SK-N-SH treated with all-trans-retinoic acid at 6 μM for 48 hours (cell line): ENCODE measurements at regions not wholly inside any gene's neighbourhood (a gene's known extent, or its start where the extent isn't known, plus 50 kb on each side); places are given as distances from the start of the nearest gene placed in this dataset.

ENCODE experiments used
- ESRRG ChIP-seq: fragments of 250-450 bp; sonication (Bioruptor Pico); IDR thresholded peaks from 2 replicates; pipeline ENCODE4 v1.6.1; 2021; ENCODE audit warnings: mild to moderate bottlenecking
- ISL1 ChIP-seq: fragments of 250-450 bp; sonication (Bioruptor Pico); IDR thresholded peaks from 2 replicates; pipeline ENCODE4 v2.1.2; 2022; ENCODE audit warnings: mild to moderate bottlenecking, moderate library complexity
- RARB ChIP-seq: fragments of 250-450 bp; sonication (Bioruptor Pico); IDR thresholded peaks from 2 replicates; pipeline ENCODE4 v1.8.0; 2021; ENCODE audit warnings: mild to moderate bottlenecking, moderate library complexity
- SNAI2 ChIP-seq: fragments of 250-450 bp; sonication (Bioruptor Pico); IDR thresholded peaks from 2 replicates; pipeline ENCODE4 v1.5.0; 2020; ENCODE audit warnings: mild to moderate bottlenecking, moderate library complexity
- TCF4 ChIP-seq: fragments of 250-450 bp; sonication (Bioruptor Pico); IDR thresholded peaks from 2 replicates; pipeline ENCODE4 v1.8.0; 2021; ENCODE audit warnings: mild to moderate bottlenecking, moderate library complexity, borderline replicate concordance
- ZFP30 ChIP-seq: fragments of 450-650 bp; formaldehyde crosslinking; IDR thresholded peaks from 2 replicates; pipeline ENCODE4 v1.5.0; 2022; ENCODE audit warnings: mild to moderate bottlenecking, moderate library complexity
- ZNF70 ChIP-seq: fragments of 450-650 bp; formaldehyde crosslinking; IDR thresholded peaks from 2 replicates; pipeline ENCODE4 v1.5.0; 2020; ENCODE audit warnings: mild to moderate bottlenecking, moderate library complexity
- TF ChIP-seq, protein P1 (sequence below): fragments of 250-450 bp; sonication (Bioruptor Pico); IDR thresholded peaks from 2 replicates; pipeline ENCODE4 v1.8.0; 2020; ENCODE audit warnings: mild to moderate bottlenecking, moderate library complexity, borderline replicate concordance
- TF ChIP-seq, protein P2 (sequence below): fragments of 250-450 bp; sonication (Bioruptor Pico); IDR thresholded peaks from 2 replicates; pipeline ENCODE4 v1.8.0; 2021; ENCODE audit warnings: low read depth, mild to moderate bottlenecking, moderate library complexity, borderline replicate concordance

DNA sequence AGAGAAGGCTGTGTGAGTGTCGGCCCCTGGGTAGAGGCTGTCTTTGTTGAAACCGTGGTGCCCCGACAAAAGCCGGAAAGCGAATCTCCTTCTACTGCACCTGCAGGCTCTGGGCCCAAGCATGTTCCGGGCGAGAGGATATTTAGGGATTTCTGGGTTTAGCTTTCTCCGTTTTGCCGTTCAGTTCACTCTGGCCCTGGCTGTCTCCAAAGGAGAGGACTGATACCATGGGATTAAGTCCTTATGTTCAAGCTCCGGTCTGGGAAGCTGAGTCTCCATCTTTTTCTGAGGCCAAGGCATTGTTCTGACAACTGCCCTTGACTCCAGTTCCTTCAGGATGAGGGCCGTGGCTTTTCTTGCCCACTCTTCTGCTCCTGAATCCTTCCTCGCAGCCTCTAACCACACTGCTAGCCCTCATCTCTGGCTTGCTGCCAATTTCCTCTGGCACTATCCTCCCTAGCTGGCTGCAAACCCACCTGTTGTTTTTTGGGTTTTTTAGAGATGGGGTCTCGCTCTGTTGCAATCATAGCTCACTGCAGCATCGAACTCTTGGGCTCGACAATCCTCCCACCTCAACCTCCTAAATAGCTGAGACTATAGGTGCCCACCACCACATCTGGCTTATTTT, 206.8 kb downstream of the SKIDA1 start:
- TF ChIP-seq, protein P1, sequence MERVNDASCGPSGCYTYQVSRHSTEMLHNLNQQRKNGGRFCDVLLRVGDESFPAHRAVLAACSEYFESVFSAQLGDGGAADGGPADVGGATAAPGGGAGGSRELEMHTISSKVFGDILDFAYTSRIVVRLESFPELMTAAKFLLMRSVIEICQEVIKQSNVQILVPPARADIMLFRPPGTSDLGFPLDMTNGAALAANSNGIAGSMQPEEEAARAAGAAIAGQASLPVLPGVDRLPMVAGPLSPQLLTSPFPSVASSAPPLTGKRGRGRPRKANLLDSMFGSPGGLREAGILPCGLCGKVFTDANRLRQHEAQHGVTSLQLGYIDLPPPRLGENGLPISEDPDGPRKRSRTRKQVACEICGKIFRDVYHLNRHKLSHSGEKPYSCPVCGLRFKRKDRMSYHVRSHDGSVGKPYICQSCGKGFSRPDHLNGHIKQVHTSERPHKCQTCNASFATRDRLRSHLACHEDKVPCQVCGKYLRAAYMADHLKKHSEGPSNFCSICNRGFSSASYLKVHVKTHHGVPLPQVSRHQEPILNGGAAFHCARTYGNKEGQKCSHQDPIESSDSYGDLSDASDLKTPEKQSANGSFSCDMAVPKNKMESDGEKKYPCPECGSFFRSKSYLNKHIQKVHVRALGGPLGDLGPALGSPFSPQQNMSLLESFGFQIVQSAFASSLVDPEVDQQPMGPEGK (CRISPR knock-in tag): no peak
- no peak for TF ChIP-seq ISL1 (CRISPR knock-in tag)
- no peak for TF ChIP-seq RARB
- TF ChIP-seq TCF4 (CRISPR knock-in tag): no peak
- TF ChIP-seq, protein P2, sequence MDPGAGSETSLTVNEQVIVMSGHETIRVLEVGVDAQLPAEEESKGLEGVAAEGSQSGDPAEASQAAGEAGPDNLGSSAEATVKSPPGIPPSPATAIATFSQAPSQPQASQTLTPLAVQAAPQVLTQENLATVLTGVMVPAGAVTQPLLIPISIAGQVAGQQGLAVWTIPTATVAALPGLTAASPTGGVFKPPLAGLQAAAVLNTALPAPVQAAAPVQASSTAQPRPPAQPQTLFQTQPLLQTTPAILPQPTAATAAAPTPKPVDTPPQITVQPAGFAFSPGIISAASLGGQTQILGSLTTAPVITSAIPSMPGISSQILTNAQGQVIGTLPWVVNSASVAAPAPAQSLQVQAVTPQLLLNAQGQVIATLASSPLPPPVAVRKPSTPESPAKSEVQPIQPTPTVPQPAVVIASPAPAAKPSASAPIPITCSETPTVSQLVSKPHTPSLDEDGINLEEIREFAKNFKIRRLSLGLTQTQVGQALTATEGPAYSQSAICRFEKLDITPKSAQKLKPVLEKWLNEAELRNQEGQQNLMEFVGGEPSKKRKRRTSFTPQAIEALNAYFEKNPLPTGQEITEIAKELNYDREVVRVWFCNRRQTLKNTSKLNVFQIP (CRISPR knock-in tag): no peak
- TF ChIP-seq SNAI2 (CRISPR knock-in tag): no peak
- TF ChIP-seq ESRRG (CRISPR knock-in tag): no peak
- TF ChIP-seq ZFP30 (CRISPR knock-in tag): no peak
- no peak for TF ChIP-seq ZNF70 (CRISPR knock-in tag)
